Motor neuron (in vitro differentiated cells): ENCODE measurements at regions not wholly inside any gene's neighbourhood (a gene's known extent, or its start where the extent isn't known, plus 50 kb on each side); places are given as distances from the start of the nearest gene placed in this dataset.
A peak's percentile ranks its signal among the peaks of the same experiment; 100 is the strongest.

Experiments used
- ATAC-seq, 8 experiments: fragments of 200-7000 bp; cut with Tn5 transposase; replicated peaks in 6 of 8; 2 replicates each; pipeline ENCODE4 v1.8.0; 2021; ENCODE audit warnings: mild to moderate bottlenecking in 8 of 8, moderate library complexity in 8 of 8
- H3K27ac ChIP-seq, 2 donors: fragments of 250-450 bp; sonication (Bioruptor Pico); 2 replicates each; pipeline ENCODE4 v1.9.0; 2021; ENCODE audit warnings: antibody characterized with exemption in 2 of 2, mild to moderate bottlenecking in 2 of 2, moderate library complexity in 1 of 2
- H3K4me1 ChIP-seq, 2 donors: fragments of 250-450 bp; sonication (Bioruptor Pico); replicated peaks in 1 of 2; 2 replicates each; pipeline ENCODE4 v1.6.1; 2021; ENCODE audit warnings: antibody characterized with exemption in 2 of 2, mild to moderate bottlenecking in 2 of 2, moderate library complexity in 1 of 2
- H3K4me3 ChIP-seq, 5 donors: fragments of 250-450 bp; sonication (Bioruptor Pico); 2 replicates each; pipeline ENCODE4 v1.9.0; 2021; ENCODE audit warnings: antibody characterized with exemption in 5 of 5, mild to moderate bottlenecking in 5 of 5, moderate library complexity in 4 of 5
- WGBS, 10 experiments: fragments of 450-650 bp; shearing (Covaris generic); methylation state at CpG; one replicate each; pipeline ENCODE4 v1.0.0; 2022; 5-methylcytosine and 5-hydroxymethylcytosine counted together
- in situ Hi-C, 9 experiments: fragments of 400-800 bp; cut with MboI; loops; one replicate each; pipeline ENCODE4 v1.15.0; 2021; ENCODE audit warnings: low sequenced_read_pairs in 9 of 9, low pct_unique_long_range_greater_than_20kb in 2 of 9; ENCODE audit not compliant: unreplicated experiment in 9 of 9

- ATAC-seq: no peak
- in situ Hi-C loops: no loop called here
- 0 to 100% (median 84%) methylated on average over 1 to 6 of the region's 7 CpGs; no CpG with 5 or more reads in 3 of the 10 experiments for WGBS, 10 experiments
- Histone ChIP-seq H3K4me1 (no peaks in the 10 kb centered on the region), H3K27ac (no peak overlapping the region), H3K4me3 (no peak overlapping the region)
Observed at GRCh38 chr1:29426701-29427279, 190.5 kb downstream of the PTPRU start.

GRCh38 chr1:29425631-29426030, 189.3 kb downstream of the PTPRU start:
- no peak for ATAC-seq
- no peak overlapping the region for H3K27ac ChIP-seq
- in situ Hi-C loops: no loop called here
- H3K4me1 ChIP-seq: no peaks in the 10 kb centered on the region
- H3K4me3 ChIP-seq: no peak overlapping the region
- WGBS, 10 experiments: 100% methylated on average over 1 to 2 of the region's 2 CpGs; no CpG with 5 or more reads in 7 of the 10 experiments

GRCh38 chr1:29424266-29424665, 187.9 kb downstream of the PTPRU start:
- 0 to 100% (median 88%) methylated on average over 1 to 2 of the region's 2 CpGs; no CpG with 5 or more reads in 3 of the 10 experiments for WGBS, 10 experiments
- H3K4me3 ChIP-seq: no peak overlapping the region
- H3K4me1 ChIP-seq: no peaks in the 10 kb centered on the region
- in situ Hi-C loops: no loop called here
- H3K27ac ChIP-seq: no peak overlapping the region
- ATAC-seq: no peak

GRCh38 chr1:29420202-29420601, 183.9 kb downstream of the PTPRU start:
- H3K27ac ChIP-seq: no peak overlapping the region
- ATAC-seq: peak in 2 of 8 experiments; percentile 82 to 90
- in situ Hi-C loops: no loop called here
- 18 to 91% (median 72%) methylated on average over 1 to 2 of the region's 2 CpGs; no CpG with 5 or more reads in 1 of the 10 experiments for WGBS, 10 experiments
- H3K4me1 ChIP-seq: peaks cover 0 to 5% of the 10 kb centered on the region in 2 donors
- no peak overlapping the region for H3K4me3 ChIP-seq

GRCh38 chr1:29417971-29418370, 181.6 kb downstream of the PTPRU start:
- no peak for ATAC-seq
- Histone ChIP-seq H3K4me3 (no peak overlapping the region), H3K4me1 (peaks cover 0 to 5% of the 10 kb centered on the region in 2 donors), H3K27ac (no peak overlapping the region)
- WGBS, 10 experiments: 50 to 95% (median 76%) methylated on average over 1 to 5 of the region's 5 CpGs; no CpG with 5 or more reads in 2 of the 10 experiments
- in situ Hi-C loops: no loop called here

- Histone ChIP-seq H3K4me3 (no peak overlapping the region), H3K4me1 (peaks cover 0 to 5% of the 10 kb centered on the region in 2 donors), H3K27ac (no peak overlapping the region)
- in situ Hi-C loops: no loop called here
- 70 to 100% (median 100%) methylated on average over 1 to 12 of the region's 14 CpGs; no CpG with 5 or more reads in 2 of the 10 experiments for WGBS, 10 experiments
- no peak for ATAC-seq
Observed at GRCh38 chr1:29417147-29417858, 181.0 kb downstream of the PTPRU start.

- in situ Hi-C loops: no loop called here
- ATAC-seq: peak in 5 of 8 experiments; percentile 44 to 64 (median 48)
- WGBS, 10 experiments: 0 to 80% (median 58%) methylated on average over 2 to 13 of the region's 13 CpGs; no CpG with 5 or more reads in 3 of the 10 experiments
- H3K4me1 ChIP-seq: peaks cover 0 to 5% of the 10 kb centered on the region in 2 donors
- no peak overlapping the region for H3K4me3 ChIP-seq
- no peak overlapping the region for H3K27ac ChIP-seq
Observed at GRCh38 chr1:29416267-29417146, 180.2 kb downstream of the PTPRU start.

- ATAC-seq: peak in 1 of 8 experiments; percentile 45
- in situ Hi-C loops: no loop called here
- H3K4me3 ChIP-seq: no peak overlapping the region
- 18 to 60% (median 33%) methylated on average over 1 to 2 of the region's 3 CpGs; no CpG with 5 or more reads in 7 of the 10 experiments for WGBS, 10 experiments
- H3K27ac ChIP-seq: no peak overlapping the region
- H3K4me1 ChIP-seq: peaks cover 0 to 5% of the 10 kb centered on the region in 2 donors
Observed at GRCh38 chr1:29415861-29416260, 179.5 kb downstream of the PTPRU start.

- WGBS, 10 experiments: 7 to 85% (median 61%) methylated on average over 3 to 8 of the region's 9 CpGs; no CpG with 5 or more reads in 5 of the 10 experiments
- Histone ChIP-seq H3K4me3 (no peak overlapping the region), H3K4me1 (peaks cover 0 to 5% of the 10 kb centered on the region in 2 donors), H3K27ac (no peak overlapping the region)
- in situ Hi-C loops: no loop called here
- peak in 3 of 8 experiments; percentile 46 to 76 (median 50) for ATAC-seq
Observed at GRCh38 chr1:29415156-29415830, 179.0 kb downstream of the PTPRU start.

GRCh38 chr1:29414086-29414485, 177.8 kb downstream of the PTPRU start:
- ATAC-seq: no peak
- WGBS, 10 experiments: 10 to 92% (median 43%) methylated on average over 1 to 3 of the region's 4 CpGs; no CpG with 5 or more reads in 6 of the 10 experiments
- no peak overlapping the region for H3K4me3 ChIP-seq
- H3K4me1 ChIP-seq: peaks cover 0 to 5% of the 10 kb centered on the region in 2 donors
- in situ Hi-C loops: no loop called here
- H3K27ac ChIP-seq: no peak overlapping the region

- WGBS, 10 experiments: 50 to 73% (median 68%) methylated on average over 2 to 8 of the region's 10 CpGs; no CpG with 5 or more reads in 4 of the 10 experiments
Observed at GRCh38 chr1:29413661-29414060, 177.3 kb downstream of the PTPRU start.

GRCh38 chr1:29412591-29412990, 176.3 kb downstream of the PTPRU start:
- ATAC-seq: no peak
- 27 to 86% (median 80%) methylated on average over 1 to 6 of the region's 6 CpGs; no CpG with 5 or more reads in 3 of the 10 experiments for WGBS, 10 experiments
- Histone ChIP-seq H3K4me3 (no peak overlapping the region), H3K27ac (no peak overlapping the region), H3K4me1 (peaks cover 0 to 5% of the 10 kb centered on the region in 2 donors)
- in situ Hi-C loops: no loop called here

More at GRCh38 chr1:29413661-29414060, 177.3 kb downstream of the PTPRU start:
- H3K4me3 ChIP-seq: no peak overlapping the region
- in situ Hi-C loops: no loop called here
- no peak overlapping the region for H3K27ac ChIP-seq
- peaks cover 0 to 5% of the 10 kb centered on the region in 2 donors for H3K4me1 ChIP-seq
- ATAC-seq: no peak
